HCT116 (cell line): ENCODE measurements at regions not wholly inside any gene's neighbourhood (a gene's known extent, or its start where the extent isn't known, plus 50 kb on each side); places are given as distances from the start of the nearest gene placed in this dataset.

Experiments used
- ATAC-seq: fragments of 200-7000 bp; cut with Tn5 transposase; 2 replicates; pipeline ENCODE4 v1.9.1; 2020; ENCODE audit warnings: mild to moderate bottlenecking, moderate library complexity
- BruUV-seq: library from RNA; stranded (reverse); fragments of 400-500 nt; replicated peaks from 2 replicates; lab custom pipeline; 2021; lab: Mats Ljungman, UMichigan
- CTCF ChIA-PET: fragments of 300-600 bp; sonication (Branson Sonifier 250); formaldehyde crosslinking; loops from one replicate; lab custom pipeline; 2021; ENCODE audit warnings: antibody characterized with exemption; lab: Charles Lee
- POLR2A ChIA-PET: fragments of 300-600, 350-600 bp; sonication (Branson Sonifier 250); formaldehyde crosslinking; loops from one replicate; lab custom pipeline; 2021; ENCODE audit warnings: antibody characterized with exemption; lab: Charles Lee
- RAD21 ChIA-PET, 2 experiments: fragments of 300-600 bp; sonication (Branson Sonifier 250); formaldehyde crosslinking; loops; one replicate each; lab custom pipeline; 2023; ENCODE audit warnings: low total read pairs in 2 of 2; ENCODE audit not compliant: uncharacterized antibody in 2 of 2, unreplicated experiment in 2 of 2, low non-redundant PET in 1 of 2; lab: Charles Lee
- DNase-seq: peaks from one replicate; pipeline ENCODE4 v3.0.0-alpha.2; 2010; ENCODE audit warnings: low read depth, low spot score
- H2AFZ ChIP-seq: fragments of 200-600 bp; shearing (Covaris generic), sonication (generic); 2 replicates; pipeline ENCODE4 v1.6.1; 2017; ENCODE audit warnings: low read depth, mixed run types, mixed read lengths, antibody characterized with exemption, low read length; ENCODE audit not compliant: poor library complexity, severe bottlenecking
- H3K27ac ChIP-seq: 2 replicates; pipeline ENCODE4 v1.5.1; 2012; ENCODE audit warnings: low read depth, low read length
- H3K27me3 ChIP-seq: fragments of 200-600 bp; sonication (generic); 2 replicates; pipeline ENCODE4 v1.6.1; 2016; ENCODE audit warnings: mixed run types, low read length, mixed read lengths; ENCODE audit not compliant: insufficient read depth
- H3K36me3 ChIP-seq, 2 experiments: fragments of 200-500 bp in 1 of 2; fragments of 200-600 bp in 1 of 2; sonication (Bioruptor generic) in 1 of 2; sonication (generic) in 1 of 2; 2 replicates each; pipeline versions ENCODE4 v1.5.1 to v1.6.1; 2014 to 2016; ENCODE audit warnings: low read length in 2 of 2, inconsistent platforms in 1 of 2, mixed read lengths in 1 of 2, mixed run types in 1 of 2; ENCODE audit not compliant: insufficient read depth in 2 of 2, control insufficient read depth in 1 of 2
- H3K4me1 ChIP-seq, 2 experiments: fragments of 200-600 bp in 1 of 2; sonication (generic) in 1 of 2; 2 replicates each; pipeline versions ENCODE4 v1.5.1 to v1.6.1; 2012 to 2017; ENCODE audit warnings: low read length in 2 of 2, inconsistent platforms in 1 of 2, mild to moderate bottlenecking in 1 of 2, mixed read lengths in 1 of 2, mixed run types in 1 of 2, moderate library complexity in 1 of 2; ENCODE audit not compliant: insufficient read depth in 2 of 2, control insufficient read depth in 1 of 2
- H3K4me2 ChIP-seq: fragments of 200-600 bp; sonication (generic); 2 replicates; pipeline ENCODE4 v1.6.1; 2017; ENCODE audit warnings: mixed run types, low read length, mixed read lengths
- H3K4me3 ChIP-seq, 2 experiments: fragments of 200-600 bp in 1 of 2; sonication (generic) in 1 of 2; replicated peaks in 1 of 2; 2 replicates each; pipeline ENCODE4 v1.5.1; 2011 to 2016; ENCODE audit warnings: low read length in 2 of 2, control low read depth in 1 of 2, low read depth in 1 of 2, mild to moderate bottlenecking in 1 of 2, mixed read lengths in 1 of 2, mixed run types in 1 of 2
- H3K79me2 ChIP-seq: fragments of 200-600 bp; sonication (generic); 2 replicates; pipeline ENCODE4 v1.6.1; 2017; ENCODE audit warnings: mild to moderate bottlenecking, mixed run types, low read length, moderate library complexity, mixed read lengths; ENCODE audit not compliant: insufficient read depth
- H3K9ac ChIP-seq: fragments of 200-600 bp; sonication (generic); 2 replicates; pipeline ENCODE4 v1.6.1; 2016; ENCODE audit warnings: low read length, mixed read lengths
- H3K9me2 ChIP-seq: fragments of 200-600 bp; sonication (generic), shearing (Covaris generic); 2 replicates; pipeline ENCODE4 v1.6.1; 2017; ENCODE audit warnings: mixed run types, mild to moderate bottlenecking, moderate library complexity; ENCODE audit not compliant: insufficient read depth
- H3K9me3 ChIP-seq, 2 experiments: fragments of 200-500 bp in 1 of 2; fragments of 200-600 bp in 1 of 2; sonication (Bioruptor generic) in 1 of 2; sonication (generic) in 1 of 2; 2 replicates each; pipeline ENCODE4 v1.6.1; 2014 to 2017; ENCODE audit warnings: low read length in 2 of 2, mixed read lengths in 2 of 2, inconsistent platforms in 1 of 2, low read depth in 1 of 2, mild to moderate bottlenecking in 1 of 2, mixed run types in 1 of 2, moderate library complexity in 1 of 2; ENCODE audit not compliant: control insufficient read depth in 1 of 2, insufficient read depth in 1 of 2
- H4K20me1 ChIP-seq: fragments of 200-600 bp; sonication (generic), shearing (Covaris generic); 2 replicates; pipeline ENCODE4 v1.6.1; 2017; ENCODE audit warnings: mixed run types, mild to moderate bottlenecking, moderate library complexity; ENCODE audit not compliant: insufficient read depth
- CTCF ChIP-seq, 3 experiments: fragments of 200-600 bp in 1 of 3; sonication (generic) in 1 of 3; IDR thresholded peaks in 2 of 3; conservative IDR thresholded peaks in 1 of 3; 2 replicates each; pipeline ENCODE4 v1.5.1; 2012 to 2017; ENCODE audit warnings: low read depth in 2 of 3, low read length in 2 of 3, antibody characterized with exemption in 1 of 3, borderline replicate concordance in 1 of 3, control low read depth in 1 of 3, mild to moderate bottlenecking in 1 of 3, mixed read lengths in 1 of 3, mixed run types in 1 of 3, moderate library complexity in 1 of 3; ENCODE audit not compliant: insufficient read depth in 1 of 3
- JUND ChIP-seq: IDR thresholded peaks from 2 replicates; pipeline ENCODE4 v1.6.1; 2012
- POLR2A ChIP-seq: IDR thresholded peaks from 2 replicates; pipeline ENCODE4 v1.7.0; 2011; ENCODE audit warnings: borderline replicate concordance; ENCODE audit not compliant: insufficient read depth, insufficient read length; ENCODE audit errors: extremely low read depth
- SIN3A ChIP-seq: IDR thresholded peaks from 2 replicates; pipeline ENCODE4 v1.6.1; 2012; ENCODE audit warnings: low read depth
- SRF ChIP-seq: IDR thresholded peaks from 2 replicates; pipeline ENCODE4 v1.6.1; 2012; ENCODE audit warnings: low read depth
- ZFX ChIP-seq: fragments of 450-650 bp; IDR thresholded peaks from 2 replicates; pipeline ENCODE4 v1.6.1; 2017
- ZNF274 ChIP-seq: fragments of 200-500 bp; sonication (Bioruptor generic); IDR thresholded peaks from 2 replicates; pipeline ENCODE4 v1.6.1; 2014; ENCODE audit warnings: mild to moderate bottlenecking, low read depth, low read length, inconsistent platforms
- intact Hi-C: fragments of 100-400 bp; cut with micrococcal nuclease; formaldehyde crosslinking; loops from 2 replicates; pipeline ENCODE4 v1.10.0; 2022
- TF ChIP-seq, protein P1 (sequence below): IDR thresholded peaks from 2 replicates; pipeline ENCODE4 v1.6.1; 2011; ENCODE audit warnings: mild to moderate bottlenecking, low read length, moderate library complexity; ENCODE audit not compliant: insufficient replicate concordance; ENCODE audit errors: extremely low read depth

DNA sequence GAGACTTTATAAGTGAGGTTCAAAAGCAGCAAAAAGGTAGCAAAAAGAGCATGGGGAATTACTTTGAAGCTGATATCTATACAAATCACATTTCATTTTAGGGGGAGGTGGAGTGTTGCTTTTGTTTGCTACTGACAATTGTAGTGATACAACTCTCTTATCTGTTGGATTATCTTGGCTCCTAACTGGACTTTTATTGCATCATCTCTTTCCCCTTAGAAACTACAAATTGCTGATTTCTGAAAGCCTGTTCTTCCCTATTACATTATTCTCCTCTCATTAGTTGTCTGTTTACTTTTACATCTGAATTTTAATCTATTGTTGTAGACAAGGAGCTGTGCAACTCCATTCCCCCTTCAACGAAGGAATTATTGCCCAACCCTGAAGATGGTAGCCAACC, 75.0 kb upstream of the GNPDA2 start (continued):
- TF ChIP-seq ZNF274 (no peak), ZFX (no peak)

DNA sequence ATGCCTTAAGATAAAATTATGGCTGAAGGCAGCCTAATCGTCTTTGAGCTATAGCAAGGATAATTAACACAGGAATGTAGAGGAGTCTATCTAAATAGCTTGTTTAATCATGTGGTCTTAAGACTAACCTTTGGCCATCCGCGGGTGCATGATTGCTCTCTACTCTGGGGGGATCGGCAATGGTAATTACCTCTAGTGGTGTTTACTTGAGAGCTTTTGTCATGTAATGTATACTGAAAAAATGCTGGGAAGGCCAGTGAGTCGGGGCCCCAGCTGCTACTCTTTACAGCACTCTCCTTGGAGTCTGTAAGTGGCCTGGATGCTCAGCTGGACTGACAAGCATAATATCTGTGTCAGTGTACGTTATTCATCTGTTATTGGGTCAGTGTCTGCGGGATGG, 65.5 kb upstream of the GNPDA2 start:
- no peak overlapping the region for H2AFZ ChIP-seq
- H3K9me2 ChIP-seq: no peaks in the 10 kb centered on the region
- H3K4me1 ChIP-seq: no peaks in the 10 kb centered on the region
- ChIA-PET POLR2A (no interaction called here), RAD21 (no interaction called here), CTCF (no interaction called here)
- no peaks in the 10 kb centered on the region for H3K36me3 ChIP-seq
- no peak overlapping the region for H3K9ac ChIP-seq
- no peak overlapping the region for H3K27ac ChIP-seq
- no peaks in the 10 kb centered on the region for H3K27me3 ChIP-seq
- H3K4me3 ChIP-seq: no peak overlapping the region
- BruUV-seq: no TSS peak
- intact Hi-C loops: no loop called here
- H3K79me2 ChIP-seq: no peaks in the 10 kb centered on the region
- no peak for ATAC-seq
- 0 out of 4 replicates have a peak, but pooled peaks cover 0 to 3% of the 10 kb centered on the region in 2 experiments for H3K9me3 ChIP-seq
- H3K4me2 ChIP-seq: no peak overlapping the region
- H4K20me1 ChIP-seq: no peaks in the 10 kb centered on the region
- TF ChIP-seq POLR2A (no peak), JUND (no peak), SRF (no peak), SIN3A (no peak), CTCF (IDR thresholded peaks at IDR 0.05 in 2 of 3, conservative IDR thresholded peaks at IDR 0.05 in 1 of 3; ENCODE audit: borderline replicate concordance in 1 of 3, insufficient read depth in 1 of 3, low read depth in 2 of 3, low read length in 2 of 3) (no peak)
- TF ChIP-seq, protein P1, sequence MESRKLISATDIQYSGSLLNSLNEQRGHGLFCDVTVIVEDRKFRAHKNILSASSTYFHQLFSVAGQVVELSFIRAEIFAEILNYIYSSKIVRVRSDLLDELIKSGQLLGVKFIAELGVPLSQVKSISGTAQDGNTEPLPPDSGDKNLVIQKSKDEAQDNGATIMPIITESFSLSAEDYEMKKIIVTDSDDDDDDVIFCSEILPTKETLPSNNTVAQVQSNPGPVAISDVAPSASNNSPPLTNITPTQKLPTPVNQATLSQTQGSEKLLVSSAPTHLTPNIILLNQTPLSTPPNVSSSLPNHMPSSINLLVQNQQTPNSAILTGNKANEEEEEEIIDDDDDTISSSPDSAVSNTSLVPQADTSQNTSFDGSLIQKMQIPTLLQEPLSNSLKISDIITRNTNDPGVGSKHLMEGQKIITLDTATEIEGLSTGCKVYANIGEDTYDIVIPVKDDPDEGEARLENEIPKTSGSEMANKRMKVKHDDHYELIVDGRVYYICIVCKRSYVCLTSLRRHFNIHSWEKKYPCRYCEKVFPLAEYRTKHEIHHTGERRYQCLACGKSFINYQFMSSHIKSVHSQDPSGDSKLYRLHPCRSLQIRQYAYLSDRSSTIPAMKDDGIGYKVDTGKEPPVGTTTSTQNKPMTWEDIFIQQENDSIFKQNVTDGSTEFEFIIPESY: no peak
- DNase-seq: no peak
